Gastroesophageal sphincter (tissue), 3 donors: ENCODE measurements at regions not wholly inside any gene's neighbourhood (a gene's known extent, or its start where the extent isn't known, plus 50 kb on each side); places are given as distances from the start of the nearest gene placed in this dataset.
"Not testable (repeated sequence)": the region's sequence is repeated elsewhere in the genome, so short reads cannot be mapped to it uniquely, and the experiment has no call there.

Source experiments
- POLR2A ChIP-seq, 2 donors: fragments of 450-650 bp; IDR thresholded peaks; one replicate each; pipeline ENCODE4 v1.6.1; 2017; ENCODE audit warnings: antibody characterized with exemption in 2 of 2, mild to moderate bottlenecking in 2 of 2, moderate library complexity in 1 of 2
- TF ChIP-seq, protein P1 (sequence below), 4 experiments: fragments of 200-600 bp in 2 of 4; fragments of 450-650 bp in 2 of 4; sonication (generic) in 1 of 4; IDR thresholded peaks; one replicate each; pipeline ENCODE4 v1.5.1; 2017 to 2019; ENCODE audit warnings: antibody characterized with exemption in 4 of 4, mild to moderate bottlenecking in 2 of 4, moderate library complexity in 2 of 4

DNA sequence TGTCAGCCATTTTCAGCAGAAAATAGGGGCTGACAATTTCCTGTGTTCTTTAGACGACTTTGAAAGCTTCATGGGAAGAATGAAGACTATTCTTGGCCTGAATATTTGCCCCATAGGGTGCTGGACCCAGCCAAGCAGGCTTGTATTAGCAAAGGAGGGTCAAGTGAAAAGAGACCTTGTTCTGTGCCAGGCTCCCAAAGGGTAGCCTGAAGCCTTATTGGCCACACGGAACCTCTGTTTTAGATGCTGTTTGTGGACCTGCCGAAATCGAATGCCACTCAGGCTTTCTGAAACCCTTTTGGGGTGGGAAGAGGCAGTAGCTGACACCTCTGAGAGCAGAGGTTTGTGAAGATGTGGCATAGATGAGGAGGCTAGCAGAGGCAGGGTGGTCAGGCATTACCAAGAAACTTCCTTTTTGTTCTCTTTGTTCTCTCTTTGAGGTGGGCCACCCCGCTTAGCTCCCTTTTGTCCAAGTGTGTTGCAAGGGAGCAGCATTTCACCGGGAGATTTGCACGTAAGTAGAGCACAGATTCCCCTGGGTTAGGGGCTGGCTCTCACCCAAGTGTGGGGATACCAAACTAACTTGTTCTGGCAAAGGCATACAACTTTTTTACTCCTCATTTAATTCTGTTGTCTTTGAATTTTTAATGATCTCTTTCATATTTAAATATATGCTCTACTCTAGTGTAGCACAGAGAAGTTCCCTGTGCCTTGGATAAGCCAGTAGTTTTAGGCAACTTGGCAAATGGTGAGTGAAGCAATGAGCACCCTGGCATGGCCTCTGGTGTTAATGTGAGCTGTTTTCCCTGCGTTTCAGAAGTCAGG, 174.0 kb upstream of the EEPD1 start:
- TF ChIP-seq, protein P1, sequence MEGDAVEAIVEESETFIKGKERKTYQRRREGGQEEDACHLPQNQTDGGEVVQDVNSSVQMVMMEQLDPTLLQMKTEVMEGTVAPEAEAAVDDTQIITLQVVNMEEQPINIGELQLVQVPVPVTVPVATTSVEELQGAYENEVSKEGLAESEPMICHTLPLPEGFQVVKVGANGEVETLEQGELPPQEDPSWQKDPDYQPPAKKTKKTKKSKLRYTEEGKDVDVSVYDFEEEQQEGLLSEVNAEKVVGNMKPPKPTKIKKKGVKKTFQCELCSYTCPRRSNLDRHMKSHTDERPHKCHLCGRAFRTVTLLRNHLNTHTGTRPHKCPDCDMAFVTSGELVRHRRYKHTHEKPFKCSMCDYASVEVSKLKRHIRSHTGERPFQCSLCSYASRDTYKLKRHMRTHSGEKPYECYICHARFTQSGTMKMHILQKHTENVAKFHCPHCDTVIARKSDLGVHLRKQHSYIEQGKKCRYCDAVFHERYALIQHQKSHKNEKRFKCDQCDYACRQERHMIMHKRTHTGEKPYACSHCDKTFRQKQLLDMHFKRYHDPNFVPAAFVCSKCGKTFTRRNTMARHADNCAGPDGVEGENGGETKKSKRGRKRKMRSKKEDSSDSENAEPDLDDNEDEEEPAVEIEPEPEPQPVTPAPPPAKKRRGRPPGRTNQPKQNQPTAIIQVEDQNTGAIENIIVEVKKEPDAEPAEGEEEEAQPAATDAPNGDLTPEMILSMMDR (IDR thresholded peaks at IDR 0.05) = not testable (repeated sequence)
- not testable (repeated sequence) for TF ChIP-seq POLR2A (IDR thresholded peaks at IDR 0.05)
